K562 (cell line): ENCODE measurements at regions not wholly inside any gene's neighbourhood (a gene's known extent, or its start where the extent isn't known, plus 50 kb on each side); places are given as distances from the start of the nearest gene placed in this dataset.

Experiments used
- ATAC-seq: fragments of 200-7000 bp; cut with Tn5 transposase; 3 replicates; pipeline ENCODE4 v1.9.1; 2020; ENCODE audit warnings: moderate library complexity
- BruUV-seq: library from RNA; stranded (reverse); fragments of 400-500 nt; replicated peaks from 2 replicates; lab custom pipeline; 2021; lab: Mats Ljungman, UMichigan
- CTCF ChIA-PET: fragments of 300-600 bp; formaldehyde crosslinking; extraction: SDS; loops from one replicate; lab custom pipeline; 2021; ENCODE audit warnings: low intra/inter-chr PET ratio; lab: Yijun Ruan, JAX
- POLR2A ChIA-PET: fragments of 300-600, 350-650 bp; sonication (Branson Sonifier 250); formaldehyde crosslinking; extraction: SDS; loops from one replicate; lab custom pipeline; 2021; ENCODE audit warnings: antibody characterized with exemption, inconsistent platforms; lab: Yijun Ruan, JAX
- DNase-seq, 4 experiments: peaks; one replicate each; pipeline versions ENCODE4 v3.0.0 to v3.0.0-alpha.2; 2011 to 2018; ENCODE audit warnings: low spot score in 3 of 4, mixed read lengths in 3 of 4; ENCODE audit errors: extremely low read depth in 1 of 4
- FAIRE-seq: peaks from 2 replicates; lab custom pipeline; 2011; peaks lifted over from hg19 to GRCh38; lab: Jason Lieb, UNC
- H2AFZ ChIP-seq: 2 replicates; pipeline ENCODE4 v1.6.0; 2011; ENCODE audit warnings: low read depth, low read length, control low read depth, inconsistent platforms
- H3K27ac ChIP-seq: fragments of 200-600 bp; 3 replicates; pipeline ENCODE4 v1.8.0; 2011; ENCODE audit warnings: low read depth, mild to moderate bottlenecking, control low read depth, inconsistent platforms, low read length, moderate library complexity, mixed read lengths; ENCODE audit errors: extremely low read depth
- H3K27me3 ChIP-seq, 2 experiments: fragments of 300-600 bp in 1 of 2; 2 replicates in 1 of 2; 3 replicates in 1 of 2; pipeline versions ENCODE4 v1.6.0 to v1.8.0; 2011; ENCODE audit warnings: inconsistent platforms in 2 of 2, low read length in 2 of 2, mild to moderate bottlenecking in 1 of 2, mixed read lengths in 1 of 2, moderate library complexity in 1 of 2; ENCODE audit not compliant: control insufficient read depth in 2 of 2, insufficient read depth in 2 of 2
- H3K36me3 ChIP-seq: fragments of 300-600 bp; 3 replicates; pipeline ENCODE4 v1.8.0; 2011; ENCODE audit warnings: mild to moderate bottlenecking, low read length, inconsistent platforms; ENCODE audit not compliant: control insufficient read depth, insufficient read depth
- H3K4me1 ChIP-seq, 2 experiments: fragments of 200-600 bp in 1 of 2; replicated peaks in 1 of 2; 2 replicates in 1 of 2; 3 replicates in 1 of 2; pipeline versions ENCODE4 v1.5.1 to v1.8.0; 2011; ENCODE audit warnings: inconsistent platforms in 2 of 2, low read length in 2 of 2, mild to moderate bottlenecking in 1 of 2, mixed read lengths in 1 of 2, moderate library complexity in 1 of 2; ENCODE audit not compliant: control insufficient read depth in 2 of 2, insufficient read depth in 2 of 2
- H3K4me2 ChIP-seq: 2 replicates; pipeline ENCODE4 v1.6.1; 2011; ENCODE audit warnings: low read length, control low read depth, inconsistent platforms, mixed read lengths; ENCODE audit not compliant: insufficient read depth
- H3K4me3 ChIP-seq: fragments of 200-600 bp; sonication (generic), shearing (Covaris generic); 2 replicates; pipeline ENCODE4 v1.5.1; 2016; ENCODE audit warnings: control low read depth, inconsistent platforms
- H3K79me2 ChIP-seq: fragments of 200-600 bp; 3 replicates; pipeline ENCODE4 v1.8.0; 2011; ENCODE audit warnings: low read length, inconsistent platforms; ENCODE audit not compliant: control insufficient read depth, insufficient read depth
- H3K9ac ChIP-seq, 2 experiments: 2 replicates each; pipeline versions ENCODE4 v1.6.0 to v1.6.1; 2011; ENCODE audit warnings: low read depth in 2 of 2, low read length in 2 of 2, control low read depth in 1 of 2, inconsistent platforms in 1 of 2, mild to moderate bottlenecking in 1 of 2, mixed read lengths in 1 of 2; ENCODE audit not compliant: insufficient read depth in 1 of 2
- H3K9me1 ChIP-seq: one replicate; pipeline ENCODE4 v1.6.0; 2011; ENCODE audit warnings: inconsistent platforms, mild to moderate bottlenecking, low read length, moderate library complexity; ENCODE audit not compliant: control insufficient read depth, insufficient read depth
- H3K9me3 ChIP-seq: replicated peaks from 2 replicates; pipeline ENCODE4 v1.5.1; 2011; ENCODE audit warnings: low read depth, low read length, inconsistent platforms; ENCODE audit not compliant: control insufficient read depth, insufficient read depth
- H4K20me1 ChIP-seq: replicated peaks from 2 replicates; pipeline ENCODE4 v1.6.1; 2011; ENCODE audit warnings: low read length, inconsistent platforms, mixed read lengths; ENCODE audit not compliant: control insufficient read depth, insufficient read depth
- ASH1L ChIP-seq: fragments of 450-650 bp; IDR thresholded peaks from 2 replicates; pipeline ENCODE4 v1.6.1; 2018; ENCODE audit warnings: borderline replicate concordance, mild to moderate bottlenecking, low read depth; ENCODE audit not compliant: partially characterized antibody
- CBX1 ChIP-seq: sonication (generic); IDR thresholded peaks from 2 replicates; pipeline ENCODE4 v1.6.1; 2016; ENCODE audit warnings: antibody characterized with exemption, low read depth, mild to moderate bottlenecking
- CHAMP1 ChIP-seq: fragments of 450-650 bp; IDR thresholded peaks from 2 replicates; pipeline ENCODE4 v1.6.1; 2016; ENCODE audit warnings: mild to moderate bottlenecking
- CHD2 ChIP-seq: IDR thresholded peaks from 2 replicates; pipeline ENCODE4 v1.6.1; 2011; ENCODE audit warnings: low read depth, low read length
- RAD21 ChIP-seq, 2 experiments: fragments of 250-450 bp in 1 of 2; fragments of 450-650 bp in 1 of 2; sonication (Bioruptor Pico) in 1 of 2; formaldehyde crosslinking in 1 of 2; IDR thresholded peaks in 1 of 2; conservative IDR thresholded peaks in 1 of 2; 2 replicates each; pipeline versions ENCODE4 v1.4.0 to v1.8.0; 2020 to 2022; ENCODE audit warnings: mild to moderate bottlenecking in 2 of 2, moderate library complexity in 1 of 2
- RBM25 ChIP-seq: fragments of 200-400 bp; formaldehyde crosslinking; IDR thresholded peaks from 2 replicates; pipeline ENCODE4 v1.6.1; 2018; ENCODE audit warnings: low read length, low read depth, moderate library complexity; ENCODE audit not compliant: severe bottlenecking
- TAF15 ChIP-seq: fragments of 200-400 bp; formaldehyde crosslinking; IDR thresholded peaks from 2 replicates; pipeline ENCODE4 v1.6.1; 2017; ENCODE audit warnings: mild to moderate bottlenecking, low read depth, low read length, moderate library complexity
- ZBTB2 ChIP-seq: fragments of 450-650 bp; IDR thresholded peaks from 2 replicates; pipeline ENCODE4 v1.6.1; 2016; ENCODE audit warnings: antibody characterized with exemption
- ZNF311 ChIP-seq: fragments of 250-450 bp; sonication (Bioruptor Pico); IDR thresholded peaks from 2 replicates; pipeline ENCODE4 v1.4.0; 2020; ENCODE audit warnings: mild to moderate bottlenecking, moderate library complexity
- ZNF354B ChIP-seq: fragments of 250-450 bp; sonication (Bioruptor Pico); IDR thresholded peaks from 2 replicates; pipeline ENCODE4 v1.4.0; 2020
- ZNF41 ChIP-seq: fragments of 250-450 bp; sonication (Bioruptor Pico); conservative IDR thresholded peaks from 2 replicates; pipeline ENCODE4 v1.4.0; 2020; ENCODE audit warnings: mild to moderate bottlenecking
- ZNF431 ChIP-seq: sonication (generic); formaldehyde crosslinking; IDR thresholded peaks from 2 replicates; pipeline ENCODE4 v1.8.0; 2022; ENCODE audit warnings: mild to moderate bottlenecking, missing genetic modification reagents
- ZNF592 ChIP-seq: fragments of 450-650 bp; IDR thresholded peaks from 2 replicates; pipeline ENCODE4 v1.6.1; 2017; ENCODE audit warnings: antibody characterized with exemption, mild to moderate bottlenecking
- WGBS: fragments of 100-300 bp; shearing (Covaris generic); methylation state at CpG from one replicate; pipeline ENCODE4 v1.1.6; 2016; ENCODE audit warnings: low coverage, mixed read lengths; ENCODE audit not compliant: insufficient coverage; ENCODE audit errors: missing lambda C conversion rate; 5-methylcytosine and 5-hydroxymethylcytosine counted together
- in situ Hi-C: fragments of 300-500 bp; cut with MboI; formaldehyde crosslinking; loops from 4 replicates; pipeline ENCODE4 v1.15.0; 2018; ENCODE audit warnings: inconsistent platforms, mixed read lengths
- intact Hi-C: fragments of 100-400 bp; cut with micrococcal nuclease; formaldehyde crosslinking; loops from 2 replicates; pipeline ENCODE4 v1.14.2; 2022
- TF ChIP-seq, protein P1 (sequence below): fragments of 250-450 bp; sonication (Bioruptor Pico); IDR thresholded peaks from 2 replicates; pipeline ENCODE4 v1.4.0; 2020; ENCODE audit warnings: mild to moderate bottlenecking, moderate library complexity

DNA sequence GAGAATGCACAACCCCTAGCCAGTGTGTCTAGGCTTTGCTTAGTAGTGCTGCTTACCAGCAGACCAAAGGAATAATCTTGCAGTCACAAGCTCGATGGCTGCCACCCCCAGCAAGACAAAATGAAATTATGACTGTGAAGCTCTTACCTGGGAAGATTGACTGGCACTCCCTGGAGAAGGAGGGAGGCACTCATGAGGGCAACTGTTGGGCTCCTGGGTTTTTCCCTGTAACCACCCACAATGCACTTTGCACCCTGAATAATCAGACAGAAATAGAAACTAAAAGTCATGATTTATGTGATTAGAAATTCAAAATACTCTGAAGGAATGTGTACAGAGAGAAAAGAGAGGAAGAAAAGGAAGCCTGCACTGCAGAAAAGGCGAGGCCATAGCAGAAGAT is 144.3 kb upstream of the DGKB start:
- no peaks in the 10 kb centered on the region for H3K9me1 ChIP-seq
- no peaks in the 10 kb centered on the region; the same call in 1 of the 2 replicates for H3K9me3 ChIP-seq
- no peaks in the 10 kb centered on the region for H3K27me3 ChIP-seq
- BruUV-seq: no TSS peak
- in situ Hi-C loops: no loop called here
- no peak for FAIRE-seq
- no peaks in the 10 kb centered on the region for H4K20me1 ChIP-seq
- H2AFZ ChIP-seq: no peak overlapping the region
- H3K4me3 ChIP-seq: no peak overlapping the region
- ChIA-PET POLR2A (no interaction called here), CTCF (no interaction called here)
- intact Hi-C loops: no loop called here
- no peaks in the 10 kb centered on the region for H3K79me2 ChIP-seq
- no peaks in the 10 kb centered on the region for H3K36me3 ChIP-seq
- ATAC-seq: no peak
- no peak overlapping the region for H3K4me2 ChIP-seq
- WGBS: 0% methylated on average over 2 of the region's 2 CpGs
- H3K9ac ChIP-seq: no peak overlapping the region
- no peaks in the 10 kb centered on the region for H3K4me1 ChIP-seq
- no peak for DNase-seq
- no peak overlapping the region for H3K27ac ChIP-seq
- TF ChIP-seq RAD21 (CRISPR knock-in tag; conservative IDR thresholded peaks at IDR 0.05 in 1 of 2, IDR thresholded peaks at IDR 0.05 in 1 of 2) (no peak), TAF15 (no peak), RBM25 (no peak), ZNF592 (no peak), ZNF41 (CRISPR knock-in tag) (no peak), CBX1 (no peak), ZNF311 (no peak), CHD2 (no peak), ASH1L (no peak), ZNF431 (CRISPR knock-in tag) (no peak), ZBTB2 (no peak), CHAMP1 (no peak), ZNF354B (CRISPR knock-in tag) (no peak)
- TF ChIP-seq, protein P1, sequence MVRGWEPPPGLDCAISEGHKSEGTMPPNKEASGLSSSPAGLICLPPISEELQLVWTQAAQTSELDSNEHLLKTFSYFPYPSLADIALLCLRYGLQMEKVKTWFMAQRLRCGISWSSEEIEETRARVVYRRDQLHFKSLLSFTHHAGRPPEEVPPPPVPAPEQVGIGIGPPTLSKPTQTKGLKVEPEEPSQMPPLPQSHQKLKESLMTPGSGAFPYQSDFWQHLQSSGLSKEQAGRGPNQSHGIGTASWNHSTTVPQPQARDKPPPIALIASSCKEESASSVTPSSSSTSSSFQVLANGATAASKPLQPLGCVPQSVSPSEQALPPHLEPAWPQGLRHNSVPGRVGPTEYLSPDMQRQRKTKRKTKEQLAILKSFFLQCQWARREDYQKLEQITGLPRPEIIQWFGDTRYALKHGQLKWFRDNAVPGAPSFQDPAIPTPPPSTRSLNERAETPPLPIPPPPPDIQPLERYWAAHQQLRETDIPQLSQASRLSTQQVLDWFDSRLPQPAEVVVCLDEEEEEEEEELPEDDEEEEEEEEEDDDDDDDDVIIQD (CRISPR knock-in tag): no peak
